Head of caudate nucleus (tissue), 42 donors: ENCODE measurements at regions not wholly inside any gene's neighbourhood (a gene's known extent, or its start where the extent isn't known, plus 50 kb on each side); places are given as distances from the start of the nearest gene placed in this dataset.

Experiments
- DNase-seq, 42 donors: peaks; one replicate each; pipeline versions ENCODE4 v3.0.0 to v3.0.0-alpha.2; 2020 to 2021; ENCODE audit warnings: mixed read lengths in 7 of 42
- intact Hi-C: fragments of 100-400 bp; cut with DNase I; formaldehyde crosslinking; loops from one replicate; pipeline ENCODE4 v1.15.0; 2022

DNA sequence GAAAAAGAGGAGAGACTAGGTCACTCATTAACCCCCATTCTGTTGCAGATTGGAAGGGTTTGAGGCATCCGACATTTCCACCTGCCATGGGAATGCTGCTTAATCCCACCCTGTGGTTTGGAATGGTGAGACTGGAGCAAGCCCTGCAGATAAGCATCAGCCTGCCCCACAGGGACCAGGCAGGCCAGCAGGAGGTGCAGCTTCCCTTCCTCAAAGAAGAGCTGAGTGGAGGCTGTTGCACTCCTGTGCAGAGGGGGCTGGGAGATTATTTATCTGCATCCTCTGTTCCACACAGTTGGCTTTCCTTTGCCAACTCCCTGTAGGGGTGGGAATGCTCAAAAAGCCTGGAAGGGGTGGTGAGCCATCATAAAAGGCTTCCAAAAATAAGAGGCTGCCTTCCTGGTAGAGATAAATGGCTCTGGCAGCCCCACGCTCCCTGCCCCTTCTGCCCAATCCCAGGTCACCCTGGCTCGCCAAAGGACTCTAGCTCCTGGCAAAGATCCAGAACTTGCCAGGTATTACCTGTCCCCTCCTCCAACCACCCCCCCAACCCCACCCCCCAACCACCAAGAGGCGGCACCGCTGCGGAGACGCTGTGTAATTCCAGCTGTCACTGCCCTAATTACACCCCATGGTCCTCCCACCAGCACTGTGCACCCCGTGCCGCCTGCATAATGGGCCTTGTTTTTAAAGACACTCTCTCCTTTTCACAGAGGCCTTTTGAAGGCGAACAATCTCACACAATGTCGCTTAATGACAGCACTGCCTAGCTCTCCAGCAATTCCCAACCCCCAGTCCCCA, 83.0 kb upstream of the ZC3H12A start:
- peak in 35 of 42 donors; percentile 22 to 75 (median 44) for DNase-seq
- intact Hi-C loops, result no loop called here

DNA sequence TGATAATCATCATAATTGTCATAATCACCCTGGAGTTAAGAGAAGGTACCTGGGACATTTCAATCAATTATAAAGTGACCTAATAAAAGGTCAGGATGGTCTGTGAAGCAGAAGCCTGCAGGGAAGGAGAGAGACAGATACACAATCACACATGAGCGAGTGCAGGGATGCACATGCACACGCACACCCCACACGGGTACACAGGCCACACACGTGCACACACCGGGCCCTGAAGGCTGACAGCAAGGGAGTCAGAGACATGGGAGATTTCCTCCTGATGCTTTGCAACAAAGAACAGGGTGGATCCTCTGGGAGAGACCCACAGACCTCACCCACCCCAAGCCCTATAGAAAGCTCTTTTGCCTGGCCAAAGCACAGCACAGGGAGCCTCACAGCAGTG, 82.3 kb upstream of the ZC3H12A start:
- intact Hi-C loops, result no loop called here
- no peak for DNase-seq

DNA sequence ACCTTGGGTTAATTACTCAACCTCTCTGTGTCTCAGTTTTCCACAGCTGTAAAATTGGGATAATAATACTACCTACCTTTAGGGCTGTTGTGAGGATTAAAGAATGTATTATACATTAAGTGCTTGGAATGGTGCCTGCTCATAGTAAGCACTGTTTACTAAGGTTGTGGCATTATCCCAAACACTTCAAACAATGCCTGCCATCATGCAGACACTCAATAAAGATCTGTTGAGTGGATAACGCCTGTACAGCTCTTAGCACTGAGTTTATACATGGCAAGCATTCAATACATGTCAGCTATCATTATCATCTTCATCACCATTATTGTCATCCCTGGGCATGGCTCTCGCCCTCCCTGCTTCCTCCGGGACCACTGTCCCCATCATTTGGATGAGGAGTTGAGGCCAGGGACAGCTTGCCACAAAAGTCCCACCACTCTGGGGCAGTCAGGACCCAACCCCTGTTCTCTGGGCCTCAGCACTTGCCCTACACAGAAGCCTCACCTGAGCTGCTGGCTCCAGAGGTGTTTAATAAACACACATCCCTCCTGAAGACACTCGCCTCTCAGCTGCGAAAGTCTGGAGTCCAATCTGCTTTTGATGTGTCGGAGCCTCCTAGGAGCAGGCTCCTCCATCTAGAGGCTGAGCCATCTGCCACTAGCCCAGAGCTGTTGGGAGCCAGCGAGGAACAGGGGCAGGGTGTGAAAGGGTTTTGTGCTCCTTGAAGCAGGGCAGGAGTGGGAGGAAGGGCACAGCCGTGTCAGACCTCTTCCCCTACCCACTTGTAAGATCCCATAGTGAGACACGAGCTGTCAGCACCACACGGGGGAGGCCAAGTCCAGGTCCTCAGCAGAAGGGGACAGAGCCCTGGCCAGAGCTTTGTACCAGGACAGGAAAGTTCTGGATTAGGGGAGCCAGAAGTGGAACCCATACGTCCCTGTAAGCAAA, 80.9 kb upstream of the ZC3H12A start:
- intact Hi-C loops, result no loop called here
- DNase-seq, result no peak

DNA sequence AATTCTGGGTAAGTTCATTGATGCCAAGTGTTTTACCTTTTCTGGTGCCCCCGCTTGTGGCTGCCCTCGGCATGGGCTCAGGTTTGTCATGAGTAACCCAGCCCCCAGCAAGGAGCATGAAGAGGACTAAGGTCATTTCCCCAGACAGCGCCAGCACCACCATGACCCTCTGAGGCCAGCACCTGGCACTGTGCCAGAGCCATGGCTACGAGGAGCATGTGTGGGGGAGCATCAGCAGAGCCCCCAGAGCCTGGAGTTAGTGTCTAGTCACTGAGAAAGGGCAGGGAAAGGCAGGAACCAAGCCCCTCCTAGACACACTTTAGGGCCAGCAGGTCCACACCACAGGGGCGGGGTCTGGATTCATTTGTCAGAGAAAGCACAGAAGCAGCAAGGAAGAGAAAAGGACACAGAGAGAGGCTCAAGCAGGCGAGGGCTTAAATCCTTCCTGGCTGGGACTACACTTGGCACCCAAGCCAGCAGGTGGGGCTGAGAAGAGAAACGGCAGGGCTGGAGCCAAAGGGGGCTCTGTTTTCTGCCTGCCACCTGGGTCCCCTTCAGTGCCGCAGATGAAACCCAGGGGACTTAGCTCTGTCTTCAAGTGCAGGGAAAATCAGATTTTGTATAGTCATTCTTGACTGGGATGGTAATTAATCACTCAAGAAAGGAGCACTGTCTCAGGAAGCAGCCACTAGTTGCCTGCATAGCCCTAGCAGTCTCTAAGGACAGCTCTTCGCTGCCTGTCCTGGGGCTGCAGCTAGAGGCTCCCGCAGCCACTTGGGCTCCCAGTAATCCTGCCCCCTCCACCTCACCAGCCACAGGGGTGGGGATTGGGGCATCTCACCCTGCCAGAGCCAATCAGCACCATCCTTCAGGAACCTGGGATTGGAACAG, 79.6 kb upstream of the ZC3H12A start:
- no peak for DNase-seq
- intact Hi-C loops, result no loop called here

DNA sequence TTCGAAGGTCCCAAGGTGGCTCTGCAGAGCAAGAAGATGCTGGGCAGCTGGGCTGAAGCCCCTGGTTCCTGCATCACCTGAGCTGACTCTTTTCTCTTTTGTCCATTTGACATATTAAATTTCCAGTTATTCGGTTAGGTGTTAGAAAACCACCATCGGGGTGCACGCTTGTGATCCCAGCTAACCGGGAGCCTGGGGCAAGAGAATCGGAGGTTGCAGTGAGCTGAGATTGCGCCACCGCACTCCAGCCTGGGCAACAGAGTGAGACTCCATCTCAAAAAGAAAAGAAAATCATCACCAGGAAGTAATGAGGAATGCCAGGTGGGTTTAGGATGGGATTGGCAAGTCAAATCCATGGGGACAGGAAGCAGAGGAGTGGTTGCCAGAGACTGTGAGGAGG, 76.3 kb upstream of the ZC3H12A start:
- intact Hi-C loops, result no loop called here
- DNase-seq, result no peak

DNA sequence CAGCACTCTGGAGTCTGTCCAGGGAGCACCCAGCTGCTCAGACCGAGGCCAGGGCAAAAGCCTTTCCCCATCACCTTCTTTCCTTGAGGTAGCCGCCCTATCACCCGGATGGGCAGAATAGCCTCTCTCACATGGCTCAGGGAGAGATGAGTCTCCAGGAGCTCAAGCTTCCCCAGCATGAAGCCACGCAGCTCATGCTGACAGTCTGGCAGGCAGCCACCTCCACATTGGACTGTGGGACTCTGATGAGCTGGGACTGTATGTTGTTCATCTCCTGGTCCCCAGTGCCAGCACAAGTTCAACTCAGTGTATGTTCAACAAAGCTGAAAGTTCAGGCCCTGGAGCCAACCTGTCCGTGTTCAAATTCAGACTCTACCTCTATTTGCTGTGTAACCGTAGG, 75.2 kb upstream of the ZC3H12A start:
- DNase-seq, result peak in 20 of 42 donors; percentile 10 to 60 (median 31)
- intact Hi-C loops, result no loop called here

DNA sequence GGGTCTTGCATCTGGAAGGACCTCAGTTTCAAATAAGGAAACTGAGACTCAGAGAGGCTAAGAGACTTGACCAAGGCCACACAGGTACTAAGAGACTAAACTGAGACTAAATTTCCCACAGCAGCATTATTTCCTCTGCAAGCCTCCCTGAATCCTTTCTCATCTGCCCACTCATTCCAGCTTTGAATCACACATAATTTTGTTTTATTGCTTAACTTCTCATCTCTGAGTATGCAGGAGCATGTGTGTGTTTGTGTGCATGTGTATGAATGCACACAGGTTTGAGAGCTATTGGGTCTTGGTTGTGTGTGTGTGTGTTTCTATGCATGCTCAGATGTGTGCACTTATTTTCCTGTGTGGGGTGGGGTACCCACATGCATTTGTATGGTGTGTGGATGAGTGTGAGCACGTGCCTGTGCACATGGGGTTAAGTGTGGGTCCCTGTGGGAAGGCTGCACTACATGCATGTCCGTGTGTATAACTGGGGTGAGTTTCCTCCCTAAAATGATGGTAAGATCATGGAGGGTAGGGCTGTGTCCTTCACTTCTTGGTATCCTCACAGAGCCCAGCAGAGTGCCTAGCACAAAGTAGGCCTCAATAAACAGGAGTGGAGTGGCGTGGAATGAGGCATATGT, 74.4 kb upstream of the ZC3H12A start:
- DNase-seq, result peak in 2 of 42 donors; percentile 22 to 27
- intact Hi-C loops, result no loop called here

DNA sequence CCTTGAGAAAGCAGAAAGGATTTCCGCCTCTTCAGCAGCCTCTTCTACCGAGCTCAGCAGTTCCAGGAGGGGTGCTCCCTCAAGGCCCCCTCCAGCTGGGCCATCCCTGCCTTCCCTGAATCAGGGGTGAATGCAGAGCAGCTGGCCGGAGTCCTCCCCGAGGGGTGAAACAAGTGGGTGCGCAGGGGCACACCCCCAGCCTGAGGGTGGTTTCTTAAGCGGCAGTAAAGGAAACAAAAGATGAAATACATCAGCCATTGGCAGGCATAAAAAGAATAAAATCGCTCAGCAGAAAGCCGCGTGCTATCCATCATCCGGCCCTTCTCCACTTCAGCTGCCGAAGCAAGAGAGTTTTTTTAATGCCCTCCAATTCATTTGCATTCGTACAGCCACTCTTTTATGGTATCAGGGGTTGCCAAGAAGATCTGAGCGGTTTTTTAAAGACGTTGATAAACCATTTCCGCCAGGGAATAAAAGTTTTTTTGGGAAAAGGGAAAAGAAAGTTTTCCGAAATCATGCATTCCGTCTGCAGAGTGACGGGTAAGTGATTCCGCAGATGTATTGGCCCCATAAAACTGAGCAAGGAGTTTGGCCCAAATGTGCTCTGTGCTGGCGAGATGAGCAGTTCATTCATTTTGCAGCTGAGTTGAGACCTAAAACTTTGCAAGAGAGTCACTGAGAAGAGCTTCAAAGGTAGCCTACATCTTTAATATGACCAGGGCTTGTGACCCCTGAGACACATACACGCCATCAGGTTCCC, 73.7 kb upstream of the ZC3H12A start:
- peak in 3 of 42 donors; percentile 17 to 23 (median 20) for DNase-seq
- intact Hi-C loops, result no loop called here

DNA sequence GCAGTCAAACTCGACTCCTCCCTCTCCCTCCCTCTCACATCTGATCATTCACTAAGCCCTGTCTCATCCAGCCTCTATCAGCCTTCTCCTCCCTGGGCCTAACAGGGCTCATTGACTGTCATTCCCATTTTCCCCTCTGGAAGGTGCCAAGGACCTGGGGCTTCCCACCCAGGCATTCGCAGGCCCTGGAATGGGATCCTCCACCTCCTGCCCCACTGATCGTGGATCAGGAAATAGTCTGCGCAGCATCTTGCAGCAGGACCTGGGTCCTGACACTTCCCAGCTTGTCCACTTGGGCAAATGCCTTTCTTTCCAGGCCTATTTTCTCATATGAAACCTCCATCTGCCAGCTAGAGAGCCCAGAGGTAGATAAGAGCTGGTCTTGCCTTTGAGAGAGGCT, 71.2 kb upstream of the ZC3H12A start:
- intact Hi-C loops, result no loop called here
- DNase-seq, result no peak

DNA sequence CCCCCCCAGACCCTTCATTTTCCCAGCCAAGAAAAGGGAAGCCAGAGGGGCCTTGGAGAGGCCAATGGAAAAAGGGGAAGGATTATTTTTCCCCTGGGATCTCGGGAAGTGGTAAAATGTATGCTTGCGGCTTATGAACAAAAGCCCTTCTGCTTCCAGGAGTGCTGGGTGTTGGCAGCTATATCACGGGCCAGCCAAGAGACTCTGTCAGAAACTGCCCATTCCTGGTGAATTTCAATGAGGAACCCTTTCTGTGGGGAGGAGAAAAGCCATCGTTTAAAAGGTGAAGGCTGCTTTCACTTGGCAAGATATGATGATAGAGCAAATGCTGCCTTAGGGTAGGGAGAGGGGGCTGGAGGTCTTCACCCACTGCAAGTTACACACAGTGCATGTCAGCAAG, 69.7 kb upstream of the ZC3H12A start:
- intact Hi-C loops, result no loop called here
- DNase-seq, result no peak

DNA sequence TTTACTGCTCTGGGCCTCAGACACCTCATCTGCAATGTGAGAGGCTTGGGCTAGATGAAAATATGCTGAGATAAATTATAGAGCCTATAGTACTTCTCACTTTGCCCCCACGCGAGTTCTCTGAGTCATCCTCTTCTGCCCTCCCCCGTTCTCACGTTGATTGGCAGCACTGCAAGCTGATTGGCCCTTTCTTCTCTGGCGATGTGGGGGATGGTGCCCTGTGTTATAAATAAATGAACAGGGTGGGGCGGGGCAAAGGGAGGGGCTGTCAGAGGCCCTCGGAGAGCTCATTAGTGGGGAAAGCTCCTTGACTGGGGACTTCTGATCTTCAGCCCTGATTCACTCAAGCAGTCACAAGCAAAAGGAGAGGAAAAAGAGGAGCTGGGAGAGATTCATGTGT, 64.3 kb upstream of the ZC3H12A start:
- intact Hi-C loops, result no loop called here

DNA sequence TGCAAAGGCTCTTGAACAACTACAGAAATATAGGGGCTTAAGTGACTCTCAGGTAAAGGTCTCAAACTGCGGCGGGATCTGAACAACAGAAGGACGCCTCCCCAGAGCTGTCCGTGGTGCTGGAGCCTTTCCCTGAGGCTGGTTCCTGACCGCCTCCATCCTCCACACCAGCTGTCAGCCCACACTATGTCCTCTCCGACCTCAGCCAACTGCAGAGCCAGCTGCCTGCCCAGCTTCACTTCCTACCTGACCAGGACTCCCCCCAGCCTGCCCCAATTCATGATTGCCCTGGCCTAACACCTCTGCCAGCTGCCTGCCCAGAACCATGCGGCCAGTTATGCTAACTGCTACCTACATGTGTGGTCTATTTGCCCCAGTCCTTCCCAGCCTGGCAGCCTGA, 63.6 kb upstream of the ZC3H12A start:
- intact Hi-C loops, result no loop called here
- DNase-seq, result no peak

More for the DNA sequence above, 64.3 kb upstream of the ZC3H12A start:
- peak; percentile 59 to 95 (median 84) for DNase-seq

DNA sequence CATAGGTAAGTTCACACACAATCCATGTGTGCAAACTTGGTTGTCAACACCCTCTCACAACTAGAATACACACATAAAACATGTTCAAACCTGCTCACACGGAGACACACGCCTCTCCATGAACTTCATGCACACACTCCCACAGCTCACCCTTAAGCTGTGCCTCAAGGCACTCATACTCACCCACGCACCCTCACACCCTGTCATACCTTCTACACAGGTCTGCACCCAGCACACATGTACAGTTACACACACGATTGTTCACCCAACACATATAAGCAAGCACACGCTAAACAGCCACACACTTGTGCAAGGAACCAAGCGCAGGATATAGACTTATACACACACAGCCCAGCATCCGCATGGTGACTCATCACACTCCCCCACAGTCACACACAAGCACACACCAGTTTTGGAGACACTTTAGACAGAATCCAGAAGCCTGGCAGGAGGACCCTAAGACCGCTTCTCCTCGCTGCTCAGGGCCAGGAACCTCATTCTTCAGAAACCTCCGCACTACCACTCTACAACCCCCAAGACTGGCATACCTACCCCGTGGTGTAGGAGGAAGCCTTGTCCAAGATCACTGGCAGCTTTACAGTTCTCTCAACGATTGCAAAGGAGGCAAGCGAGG, 58.7 kb upstream of the ZC3H12A start:
- DNase-seq, result peak in 13 of 42 donors; percentile 15 to 78 (median 37)
- intact Hi-C loops, result no loop called here

DNA sequence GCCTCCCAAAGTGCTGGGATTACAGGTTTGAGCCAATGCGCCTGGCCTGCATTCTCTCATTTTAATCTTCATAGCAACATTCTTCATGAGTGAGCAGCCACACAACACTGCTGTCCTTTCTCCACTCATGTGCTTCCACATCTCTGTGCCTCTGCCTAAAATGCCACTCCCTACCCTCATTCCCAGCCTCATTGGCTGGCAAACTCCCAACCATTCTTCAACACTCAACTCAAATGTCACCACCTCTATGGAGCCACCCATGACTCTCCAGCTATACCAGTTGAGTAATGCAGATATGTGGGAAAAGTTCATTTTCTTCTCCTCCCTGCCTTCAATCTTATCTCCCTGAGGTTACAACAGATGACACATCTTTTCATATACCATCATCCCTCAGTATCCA, 53.9 kb upstream of the ZC3H12A start:
- no peak for DNase-seq
- intact Hi-C loops, result no loop called here

DNA sequence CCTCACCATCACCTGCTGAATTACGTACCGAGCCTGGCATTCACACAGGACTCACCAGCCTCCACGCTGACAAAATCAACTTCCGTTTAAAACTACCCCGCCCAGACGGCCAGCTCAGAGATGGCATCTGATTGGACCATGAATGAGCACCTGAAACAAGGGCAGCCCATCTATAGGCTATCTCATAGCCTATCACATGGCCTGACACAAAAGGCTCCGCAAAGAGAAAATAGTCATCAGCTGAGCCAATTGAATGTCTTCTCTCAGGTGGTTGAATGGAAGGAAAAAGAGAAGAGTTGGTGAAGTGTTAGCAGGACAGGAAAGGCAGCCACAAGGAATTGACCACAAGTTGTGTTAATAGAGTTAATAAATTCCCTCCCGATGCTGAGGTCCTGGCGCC, 50.6 kb upstream of the ZC3H12A start:
- intact Hi-C loops, result no loop called here
- peak in 1 of 42 donors; percentile 18 for DNase-seq

DNA sequence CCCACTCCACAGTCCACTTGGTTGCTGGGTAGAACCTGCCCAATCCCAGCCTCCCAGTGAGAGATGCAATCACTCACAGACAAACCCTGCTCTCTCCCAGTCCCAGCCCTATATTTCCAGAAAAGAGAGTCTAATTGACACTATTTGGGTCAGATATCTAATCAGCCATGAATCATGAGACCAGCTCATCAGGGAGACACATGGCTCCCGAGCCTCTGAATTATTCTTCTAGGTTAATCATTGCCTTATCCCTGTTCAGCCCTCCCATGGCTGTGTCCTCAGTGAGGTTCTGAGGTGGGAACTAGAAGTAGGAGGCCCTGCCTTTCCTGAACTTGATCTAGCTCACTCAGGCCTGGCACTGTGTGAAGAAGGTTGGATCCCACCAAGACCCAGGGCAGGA, 49.9 kb upstream of the ZC3H12A start:
- intact Hi-C loops, result no loop called here
- peak in 1 of 42 donors; percentile 28 for DNase-seq
